ENCODE measurements at regions not wholly inside any gene's neighbourhood (a gene's known extent, or its start where the extent isn't known, plus 50 kb on each side); places are given as distances from the start of the nearest gene placed in this dataset.
A peak's percentile ranks its signal among the peaks of the same experiment; 100 is the strongest.
"Not testable (repeated sequence)": the region's sequence is repeated elsewhere in the genome, so short reads cannot be mapped to it uniquely, and the experiment has no call there.

GRCh38 chr11:86749821-86750401 lies 50.4 kb upstream of the PRSS23 start:
- no peak for DNase-seq

DNA sequence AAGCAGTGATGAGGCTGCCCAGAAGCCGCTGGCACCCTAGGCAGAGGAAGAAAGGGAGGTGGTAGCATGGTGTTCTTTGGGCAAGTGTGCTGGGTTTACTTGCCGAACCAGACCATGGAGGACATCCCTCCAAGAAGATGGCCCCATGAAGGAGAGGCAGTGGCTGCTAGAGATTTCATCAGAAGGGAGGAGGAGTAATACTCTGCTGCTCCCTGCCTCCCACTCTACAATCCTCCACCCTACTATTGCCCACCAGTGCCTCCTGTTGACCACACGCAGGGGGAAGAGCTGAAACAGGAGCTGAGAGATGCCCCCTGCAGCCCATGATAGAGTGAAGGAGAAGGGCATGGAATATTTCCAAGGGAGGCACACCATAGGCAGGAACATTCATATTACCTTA lies 51.0 kb upstream of the PRSS23 start:
- DNase-seq = no peak

- no peak for DNase-seq
Observed at GRCh38 chr11:86748296-86748695, 52.0 kb upstream of the PRSS23 start.

- no peak for DNase-seq
Observed at GRCh38 chr11:86747801-86748200, 52.5 kb upstream of the PRSS23 start.

- DNase-seq = no peak
Observed at GRCh38 chr11:86746514-86746913, 53.8 kb upstream of the PRSS23 start.

- no peak for DNase-seq
Observed at GRCh38 chr11:86745571-86745970, 54.8 kb upstream of the PRSS23 start.

GRCh38 chr11:86743223-86744118 lies 56.9 kb upstream of the PRSS23 start:
- peak; percentile 34 to 40 for DNase-seq

- no peak for DNase-seq
Observed at GRCh38 chr11:86741839-86742805, 58.2 kb upstream of the PRSS23 start.

DNA sequence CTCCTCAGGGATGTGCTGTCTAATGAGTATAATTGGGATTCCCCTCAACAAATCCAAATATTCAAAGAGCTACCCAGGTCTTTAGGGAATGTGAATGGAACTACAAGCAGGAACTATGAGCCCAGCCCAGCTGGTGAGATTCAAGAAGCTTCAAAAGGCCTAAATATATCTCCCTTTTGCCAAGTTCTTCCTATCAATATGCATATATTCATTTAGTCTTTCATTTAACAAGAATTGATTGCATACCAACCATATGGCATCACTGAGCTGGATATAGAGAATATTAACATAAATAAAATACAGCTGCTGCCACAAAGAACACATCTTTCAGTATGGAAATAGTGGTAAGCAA lies 58.9 kb upstream of the PRSS23 start:
- no peak for DNase-seq

GRCh38 chr11:86740628-86741483 lies 59.5 kb upstream of the PRSS23 start:
- peak; percentile 4 to 5 for DNase-seq

DNA sequence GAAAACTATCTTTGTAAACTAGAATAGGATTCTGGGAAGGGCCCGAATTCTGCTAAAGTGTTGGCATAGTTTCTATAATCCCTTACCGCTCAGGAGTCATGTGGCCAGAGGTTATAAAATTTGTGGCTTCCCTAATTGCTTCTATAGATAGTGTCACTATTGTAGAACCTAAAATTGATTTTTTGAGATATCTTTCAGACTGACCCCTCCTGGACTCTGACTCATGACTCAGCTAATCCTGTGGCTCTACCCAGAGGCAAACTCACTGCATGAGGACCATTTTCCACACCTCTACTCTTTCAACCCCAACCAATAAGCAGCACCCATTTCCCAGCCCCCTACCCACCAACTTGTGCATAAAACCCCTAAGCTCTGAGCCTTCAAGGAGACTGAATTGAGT lies 61.8 kb upstream of the PRSS23 start:
- DNase-seq = no peak

DNA sequence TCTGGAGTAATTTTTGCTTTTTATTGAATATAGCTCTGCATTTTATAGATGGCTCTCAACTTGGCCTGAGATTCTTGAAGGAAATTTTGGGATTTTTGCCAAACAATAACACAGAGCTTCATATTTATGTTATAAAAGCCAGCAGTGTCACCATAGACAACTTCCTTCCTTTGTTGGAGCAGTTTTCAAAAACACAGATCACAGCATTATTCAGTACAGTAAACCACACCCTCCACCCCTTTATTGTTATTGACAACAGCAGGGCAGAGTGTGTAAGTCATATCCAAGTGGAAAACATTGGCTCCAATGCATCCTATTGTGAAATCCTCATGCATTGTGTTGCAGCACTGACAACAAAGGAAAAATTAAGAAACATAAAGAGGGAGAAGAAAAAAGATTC lies 62.6 kb upstream of the PRSS23 start:
- DNase-seq = no peak

DNA sequence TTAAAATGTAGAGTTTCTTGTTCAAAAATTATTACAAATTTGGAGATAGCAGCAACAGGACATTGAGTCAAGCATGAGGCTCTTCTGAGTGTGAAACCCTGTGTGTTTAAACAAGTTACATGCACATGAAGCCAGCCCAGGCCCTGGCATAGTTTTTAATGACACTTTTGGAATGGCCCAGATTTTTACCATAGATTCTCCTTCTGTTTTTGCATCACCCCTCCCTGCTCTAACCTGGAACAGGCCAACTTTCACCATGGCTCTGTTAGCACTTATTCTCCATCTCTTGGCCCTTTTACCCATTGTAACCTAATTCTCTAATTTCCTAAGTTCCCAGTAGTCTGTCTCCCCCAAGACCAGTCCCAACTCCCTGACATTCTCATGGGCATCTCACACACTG lies 63.1 kb upstream of the PRSS23 start:
- DNase-seq = no peak

DNA sequence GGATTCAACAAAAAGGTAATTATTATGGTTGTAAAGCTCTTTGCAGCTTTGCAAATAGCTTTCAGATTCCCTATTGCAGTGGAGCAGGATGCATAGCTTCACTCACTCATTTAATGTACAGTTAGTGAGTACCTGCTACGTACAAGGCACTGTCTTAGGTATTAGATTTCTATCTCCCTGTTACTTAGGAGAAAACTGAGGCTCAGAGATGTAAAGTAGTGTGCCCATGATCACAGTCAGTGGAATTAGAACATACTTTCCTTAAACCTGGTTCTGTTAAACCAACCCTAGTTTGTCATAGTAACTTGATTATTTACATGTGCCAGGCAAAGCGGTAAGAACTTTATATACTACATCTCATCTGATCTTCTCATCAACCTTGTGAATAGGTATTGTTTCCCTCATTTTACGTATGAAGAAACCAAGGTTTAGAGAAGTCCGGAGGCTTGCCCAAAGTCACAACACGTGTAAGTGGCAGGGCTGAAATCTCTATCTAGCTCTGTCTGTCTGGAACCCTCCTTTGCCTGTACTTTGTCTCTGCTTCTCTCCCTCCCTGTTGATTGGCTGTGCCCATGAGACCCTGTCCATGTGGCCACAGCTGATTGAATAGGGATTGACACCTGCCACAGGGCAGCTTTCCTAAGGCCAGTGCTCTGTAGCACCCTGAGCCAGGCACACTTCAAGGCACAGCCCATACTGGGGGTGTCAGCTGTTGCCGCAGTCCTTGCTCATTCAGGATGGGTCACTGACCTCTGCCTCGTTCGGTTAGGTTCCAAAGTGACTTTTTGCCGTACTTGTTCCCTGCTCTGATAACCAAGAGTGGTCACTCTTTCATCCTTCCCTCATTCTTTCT lies 63.8 kb upstream of the PRSS23 start:
- DNase-seq = no peak

DNA sequence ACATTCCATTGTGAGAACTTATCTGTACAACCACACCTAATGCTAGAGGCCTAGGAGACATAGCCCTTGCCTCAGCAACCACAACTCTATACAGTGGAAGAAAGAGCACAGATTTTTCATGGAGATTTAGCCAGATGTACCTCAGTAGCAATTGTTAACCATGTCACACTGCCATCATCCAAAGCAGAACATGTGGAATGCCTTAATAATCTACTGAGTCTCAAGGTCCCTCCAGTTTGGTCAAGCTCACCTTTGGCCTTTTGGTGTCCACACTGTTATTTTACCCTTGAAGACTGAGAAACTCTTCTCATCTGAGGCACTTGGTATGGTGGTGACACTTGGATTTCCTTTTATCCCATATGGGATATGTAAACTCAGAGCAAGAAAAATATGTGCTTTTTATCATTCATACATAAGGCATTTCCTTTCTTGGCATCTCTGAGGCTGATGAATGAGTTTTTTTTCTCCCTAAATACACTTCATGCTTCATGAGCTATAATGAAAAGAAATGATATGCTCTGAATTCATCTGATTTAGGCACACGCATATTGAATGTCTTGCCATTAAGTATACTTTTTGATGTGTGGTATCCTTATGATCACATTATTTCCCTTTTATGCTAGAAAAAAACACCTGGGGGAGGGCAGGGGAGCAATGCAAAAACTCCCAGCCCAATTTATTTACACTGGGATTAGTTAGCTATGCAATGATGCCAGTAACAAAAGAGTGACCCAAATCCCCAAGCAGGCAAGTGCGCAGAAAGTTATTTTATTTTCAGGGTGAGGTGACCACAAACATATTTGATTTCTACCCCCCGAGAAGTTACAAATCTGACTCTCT lies 63.3 kb upstream of the ME3 start:
- DNase-seq = no peak

DNA sequence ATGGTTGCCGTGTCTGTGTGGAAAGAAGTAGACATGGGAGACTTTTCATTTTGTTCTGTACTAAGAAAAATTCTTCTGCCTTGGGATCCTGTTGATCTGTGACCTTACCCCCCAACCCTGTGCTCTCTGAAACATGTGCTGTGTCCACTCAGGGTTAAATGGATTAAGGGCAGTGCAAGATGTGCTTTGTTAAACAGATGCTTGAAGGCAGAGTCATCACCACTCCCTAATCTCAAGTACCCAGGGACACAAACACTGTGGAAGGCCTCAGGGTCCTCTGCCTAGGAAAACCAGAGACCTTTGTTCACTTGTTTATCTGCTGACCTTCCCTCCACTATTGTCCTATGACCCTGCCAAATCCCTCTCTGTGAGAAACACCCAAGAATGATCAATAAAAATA lies 60.3 kb upstream of the ME3 start:
- DNase-seq = not testable (repeated sequence)

DNA sequence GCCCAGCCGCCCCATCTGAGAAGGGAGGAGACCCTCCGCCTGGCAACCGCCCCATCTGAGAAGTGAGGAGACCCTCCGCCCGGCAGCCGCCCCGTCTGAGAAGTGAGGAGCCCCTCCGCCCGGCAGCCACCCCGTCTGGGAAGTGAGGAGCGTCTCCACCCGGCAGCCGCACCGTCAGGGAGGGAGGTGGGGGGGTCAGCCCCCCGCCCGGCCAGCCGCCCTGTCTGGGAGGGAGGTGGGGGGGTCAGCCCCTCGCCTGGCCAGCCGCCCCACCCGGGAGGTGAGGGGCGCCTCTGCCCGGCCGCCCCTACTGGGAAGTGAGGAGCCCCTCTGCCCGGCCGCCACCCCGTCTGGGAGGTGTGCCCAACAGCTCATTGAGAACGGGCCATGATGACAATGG lies 59.9 kb upstream of the ME3 start:
- not testable (repeated sequence) for DNase-seq

DNA sequence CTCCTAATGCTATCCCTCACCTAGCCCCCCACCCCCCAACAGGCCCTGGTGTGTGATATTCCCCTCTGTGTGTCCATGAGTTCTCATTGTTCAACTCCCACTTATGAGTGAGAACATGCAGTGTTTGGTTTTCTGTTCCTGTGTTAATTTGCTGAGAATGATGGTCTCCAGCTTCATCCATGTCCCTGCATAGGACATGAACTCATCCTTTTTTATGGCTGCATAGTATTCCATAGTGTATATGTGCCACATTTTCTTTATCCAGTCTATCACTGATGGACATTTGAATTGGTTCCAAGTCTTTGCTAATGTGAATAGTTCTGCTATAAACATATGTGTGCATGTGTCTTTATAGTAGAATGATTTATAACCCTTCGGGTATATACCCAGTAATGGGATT lies 57.2 kb upstream of the ME3 start:
- not testable (repeated sequence) for DNase-seq

- no peak for DNase-seq
Observed at GRCh38 chr11:86728562-86728961, 56.1 kb upstream of the ME3 start.

DNA sequence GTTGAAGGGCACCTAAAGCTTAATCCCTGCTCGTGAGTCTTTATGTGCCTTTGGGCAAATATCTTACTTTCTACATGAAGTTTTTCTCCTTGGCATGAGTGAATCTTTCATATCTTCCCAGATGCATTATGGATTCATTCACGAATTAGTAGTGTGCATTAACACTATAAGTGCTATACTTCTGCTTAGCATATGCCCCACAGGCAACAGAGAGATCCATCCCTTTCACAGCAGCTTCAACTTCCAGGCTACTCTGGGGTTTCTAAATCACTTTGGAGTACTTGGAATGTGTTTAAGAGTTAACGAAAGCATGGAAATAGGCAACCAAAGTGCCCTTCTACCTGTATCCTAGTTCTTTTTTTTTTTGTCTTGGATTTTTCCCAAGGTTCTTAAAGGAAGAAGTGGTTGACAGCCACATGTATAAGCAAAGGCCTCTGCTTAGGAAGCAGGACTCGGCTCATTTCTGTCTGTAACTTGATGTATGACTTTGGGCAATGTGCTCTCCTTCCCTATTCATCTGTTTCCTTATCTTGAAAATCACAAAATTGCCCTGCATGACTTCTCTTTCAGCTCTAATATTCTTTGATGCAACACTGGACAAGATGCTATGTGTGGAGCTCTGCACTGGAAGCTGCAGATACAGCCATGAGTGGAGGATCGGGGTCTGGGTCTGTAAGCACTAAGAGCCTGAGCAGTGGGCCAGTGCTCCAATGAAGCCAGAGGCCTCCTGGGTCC lies 54.5 kb upstream of the ME3 start:
- DNase-seq = no peak
